ENCODE measurements at regions not wholly inside any gene's neighbourhood (a gene's known extent, or its start where the extent isn't known, plus 50 kb on each side); places are given as distances from the start of the nearest gene placed in this dataset.

GRCh38 chr6:125508793-125509192 is 207.0 kb upstream of the HDDC2 start:
- no peak for TF ChIP-seq CTCF (conservative IDR thresholded peaks at IDR 0.05; ENCODE audit: low read depth in 2 of 2)
- TF ChIP-seq EZH2 (IDR thresholded peaks at IDR 0.05; ENCODE audit: low read depth, unreplicated experiment), result no peak
- no peak for TF ChIP-seq ZNF331 (CRISPR knock-in tag; IDR thresholded peaks at IDR 0.05; ENCODE audit: low read depth)
- TF ChIP-seq POLR2AphosphoS5 (IDR thresholded peaks at IDR 0.05; ENCODE audit: low read depth), result no peak
- no peak for TF ChIP-seq REST (IDR thresholded peaks at IDR 0.05; ENCODE audit: unreplicated experiment)
- TF ChIP-seq STAT1 (IDR thresholded peaks at IDR 0.05; ENCODE audit: unreplicated experiment), result no peak
- TF ChIP-seq CREB1 (CRISPR knock-in tag; IDR thresholded peaks at IDR 0.05; ENCODE audit: low read depth), result no peak
- TF ChIP-seq EZH2phosphoT487 (IDR thresholded peaks at IDR 0.05; ENCODE audit: unreplicated experiment), result no peak
- no peak for TF ChIP-seq JUNB (IDR thresholded peaks at IDR 0.05; ENCODE audit: unreplicated experiment)
- no peak for TF ChIP-seq ETS1 (IDR thresholded peaks at IDR 0.05)
- no peak for TF ChIP-seq ZNF462 (CRISPR knock-in tag; IDR thresholded peaks at IDR 0.05)

All from GM23338 (cell line).